ENCODE measurements at regions not wholly inside any gene's neighbourhood (a gene's known extent, or its start where the extent isn't known, plus 50 kb on each side); places are given as distances from the start of the nearest gene placed in this dataset.

DNA sequence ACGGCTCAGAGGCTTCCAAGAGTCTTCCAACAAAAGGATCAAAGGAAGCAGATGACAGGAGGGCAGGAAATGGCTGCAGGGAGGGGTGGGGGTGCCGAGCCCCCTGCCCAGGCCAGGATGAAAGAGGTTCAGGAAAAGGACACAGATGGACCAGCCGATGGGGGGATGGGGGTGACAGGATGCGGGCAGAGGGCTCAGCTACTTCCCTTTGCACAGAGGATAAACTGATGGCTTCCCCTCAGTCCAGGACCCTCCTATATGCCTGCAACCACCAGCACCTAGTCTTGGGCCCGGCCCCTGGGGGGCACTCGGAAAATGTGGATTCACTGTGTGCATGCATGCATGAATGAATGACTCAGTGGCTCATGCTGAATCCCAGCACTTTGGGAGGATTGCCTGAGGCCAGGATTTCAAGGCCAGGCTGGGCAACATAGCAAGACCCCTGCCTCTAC lies 148.2 kb downstream of the C9orf50 start:
- Histone ChIP-seq H3K4me1 (peaks cover 0 to 33% (median 12%) of the 10 kb centered on the region in 6 donors), H3K36me3 (no peaks in the 10 kb centered on the region), H3K9me3 (peaks cover 0 to 11% (median 9%) of the 10 kb centered on the region in 8 donors), H3K27me3 (replicated peaks in 1 of 7) (peaks cover 0 to 10% (median 0%) of the 10 kb centered on the region in 7 donors), H3K4me3 (no peak overlapping the region), H3K27ac (no peak overlapping the region)
- TF ChIP-seq, protein P1, sequence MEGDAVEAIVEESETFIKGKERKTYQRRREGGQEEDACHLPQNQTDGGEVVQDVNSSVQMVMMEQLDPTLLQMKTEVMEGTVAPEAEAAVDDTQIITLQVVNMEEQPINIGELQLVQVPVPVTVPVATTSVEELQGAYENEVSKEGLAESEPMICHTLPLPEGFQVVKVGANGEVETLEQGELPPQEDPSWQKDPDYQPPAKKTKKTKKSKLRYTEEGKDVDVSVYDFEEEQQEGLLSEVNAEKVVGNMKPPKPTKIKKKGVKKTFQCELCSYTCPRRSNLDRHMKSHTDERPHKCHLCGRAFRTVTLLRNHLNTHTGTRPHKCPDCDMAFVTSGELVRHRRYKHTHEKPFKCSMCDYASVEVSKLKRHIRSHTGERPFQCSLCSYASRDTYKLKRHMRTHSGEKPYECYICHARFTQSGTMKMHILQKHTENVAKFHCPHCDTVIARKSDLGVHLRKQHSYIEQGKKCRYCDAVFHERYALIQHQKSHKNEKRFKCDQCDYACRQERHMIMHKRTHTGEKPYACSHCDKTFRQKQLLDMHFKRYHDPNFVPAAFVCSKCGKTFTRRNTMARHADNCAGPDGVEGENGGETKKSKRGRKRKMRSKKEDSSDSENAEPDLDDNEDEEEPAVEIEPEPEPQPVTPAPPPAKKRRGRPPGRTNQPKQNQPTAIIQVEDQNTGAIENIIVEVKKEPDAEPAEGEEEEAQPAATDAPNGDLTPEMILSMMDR (IDR thresholded peaks at IDR 0.05 in 8 of 11, conservative IDR thresholded peaks at IDR 0.05 in 3 of 11), result no peak
- no peak for TF ChIP-seq POLR2A (IDR thresholded peaks at IDR 0.05)
- TF ChIP-seq POLR2AphosphoS5 (IDR thresholded peaks at IDR 0.05), result no peak
- intact Hi-C loops (cut with DNase I; ENCODE audit: low total_unique reads), result no loop called here
- WGBS, 5 donors, result 15 to 35% (median 23%) methylated on average over 4 to 6 of the region's 6 CpGs
- no peak for DNase-seq

DNA sequence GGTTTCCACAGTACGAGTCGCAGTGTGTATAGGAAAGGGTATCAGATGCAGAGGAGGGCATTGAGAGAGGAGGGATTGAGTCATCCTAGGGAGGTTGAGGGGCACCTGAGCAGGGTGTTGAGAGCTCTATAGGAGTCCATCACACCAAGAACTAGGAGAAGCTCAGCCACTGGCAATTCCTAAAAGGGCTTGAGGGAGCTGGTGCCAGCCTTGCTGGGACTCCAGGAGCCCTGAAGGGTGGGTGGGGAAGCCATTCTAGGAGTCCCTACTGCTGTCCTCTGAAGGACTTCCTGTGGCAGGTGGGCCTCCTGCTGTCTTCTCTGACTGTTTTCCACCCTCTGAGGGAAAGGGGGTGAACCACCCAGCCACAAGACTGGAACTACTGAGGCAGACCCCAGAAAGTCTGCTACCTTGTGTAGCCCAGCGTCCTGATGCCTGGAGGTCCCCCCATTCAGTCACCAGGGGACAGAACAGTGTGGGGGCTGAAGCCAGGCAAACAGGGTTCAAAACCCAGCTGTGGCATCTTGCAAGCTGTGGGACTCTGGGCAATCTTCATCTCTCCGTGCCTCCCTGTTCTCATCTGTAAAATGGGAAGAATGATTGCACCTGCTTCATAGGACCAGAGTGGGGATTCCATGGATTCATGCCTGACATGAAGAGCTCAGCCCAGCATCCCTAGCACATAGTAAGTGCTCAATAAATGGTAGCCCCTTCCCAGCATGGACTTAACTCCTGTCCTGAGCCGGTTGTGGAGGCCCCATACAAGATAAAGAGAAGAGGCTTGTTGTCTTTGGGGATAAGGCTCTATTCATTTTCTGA lies 149.5 kb downstream of the C9orf50 start:
- no peak overlapping the region for H3K4me3 ChIP-seq
- DNase-seq, result no peak
- peaks cover 0 to 27% (median 8%) of the 10 kb centered on the region in 6 donors for H3K4me1 ChIP-seq
- H3K9me3 ChIP-seq, result peaks cover 0 to 11% (median 9%) of the 10 kb centered on the region in 8 donors
- no peaks in the 10 kb centered on the region for H3K36me3 ChIP-seq
- H3K27me3 ChIP-seq (replicated peaks in 1 of 7), result peaks cover 0 to 10% (median 0%) of the 10 kb centered on the region in 7 donors
- TF ChIP-seq POLR2A (IDR thresholded peaks at IDR 0.05) (no peak), POLR2AphosphoS5 (IDR thresholded peaks at IDR 0.05) (no peak)
- TF ChIP-seq, protein P1 (IDR thresholded peaks at IDR 0.05 in 8 of 11, conservative IDR thresholded peaks at IDR 0.05 in 3 of 11), result no peak
- 84 to 92% (median 89%) methylated on average over 4 to 5 of the region's 5 CpGs for WGBS, 5 donors
- H3K27ac ChIP-seq, result no peak overlapping the region
- intact Hi-C loops (cut with DNase I; ENCODE audit: low total_unique reads), result no loop called here

DNA sequence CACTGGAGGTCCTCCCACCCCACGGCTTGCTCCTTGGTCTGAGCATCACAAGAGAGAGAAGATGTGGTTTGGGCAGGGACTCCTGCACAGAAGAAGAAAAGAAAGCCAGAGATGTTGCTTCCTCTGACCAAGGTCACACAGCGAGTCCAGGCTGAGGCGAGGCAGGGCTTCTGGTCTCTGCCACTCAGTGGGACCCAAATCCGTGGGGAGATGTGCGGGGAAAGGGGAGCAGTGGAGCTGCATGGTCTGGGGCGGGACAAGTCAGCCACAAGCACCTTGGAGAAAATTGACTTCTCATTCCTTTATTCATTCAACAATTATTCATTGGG lies 150.9 kb downstream of the C9orf50 start:
- no peak overlapping the region for H3K27ac ChIP-seq
- H3K4me3 ChIP-seq, result no peak overlapping the region
- intact Hi-C loops (cut with DNase I; ENCODE audit: low total_unique reads), result no loop called here
- WGBS, 5 donors, result 78 to 83% (median 82%) methylated on average over 5 to 6 of the region's 6 CpGs
- peaks cover 0 to 41% (median 15%) of the 10 kb centered on the region in 6 donors for H3K4me1 ChIP-seq
- peaks cover 0 to 6% (median 5%) of the 10 kb centered on the region in 8 donors for H3K9me3 ChIP-seq
- H3K36me3 ChIP-seq, result no peaks in the 10 kb centered on the region
- peaks cover 0 to 10% (median 0%) of the 10 kb centered on the region in 7 donors for H3K27me3 ChIP-seq (replicated peaks in 1 of 7)
- TF ChIP-seq POLR2AphosphoS5 (IDR thresholded peaks at IDR 0.05), result no peak
- TF ChIP-seq, protein P1 (IDR thresholded peaks at IDR 0.05 in 8 of 11, conservative IDR thresholded peaks at IDR 0.05 in 3 of 11), result no peak
- no peak for TF ChIP-seq POLR2A (IDR thresholded peaks at IDR 0.05)
- no peak for DNase-seq

DNA sequence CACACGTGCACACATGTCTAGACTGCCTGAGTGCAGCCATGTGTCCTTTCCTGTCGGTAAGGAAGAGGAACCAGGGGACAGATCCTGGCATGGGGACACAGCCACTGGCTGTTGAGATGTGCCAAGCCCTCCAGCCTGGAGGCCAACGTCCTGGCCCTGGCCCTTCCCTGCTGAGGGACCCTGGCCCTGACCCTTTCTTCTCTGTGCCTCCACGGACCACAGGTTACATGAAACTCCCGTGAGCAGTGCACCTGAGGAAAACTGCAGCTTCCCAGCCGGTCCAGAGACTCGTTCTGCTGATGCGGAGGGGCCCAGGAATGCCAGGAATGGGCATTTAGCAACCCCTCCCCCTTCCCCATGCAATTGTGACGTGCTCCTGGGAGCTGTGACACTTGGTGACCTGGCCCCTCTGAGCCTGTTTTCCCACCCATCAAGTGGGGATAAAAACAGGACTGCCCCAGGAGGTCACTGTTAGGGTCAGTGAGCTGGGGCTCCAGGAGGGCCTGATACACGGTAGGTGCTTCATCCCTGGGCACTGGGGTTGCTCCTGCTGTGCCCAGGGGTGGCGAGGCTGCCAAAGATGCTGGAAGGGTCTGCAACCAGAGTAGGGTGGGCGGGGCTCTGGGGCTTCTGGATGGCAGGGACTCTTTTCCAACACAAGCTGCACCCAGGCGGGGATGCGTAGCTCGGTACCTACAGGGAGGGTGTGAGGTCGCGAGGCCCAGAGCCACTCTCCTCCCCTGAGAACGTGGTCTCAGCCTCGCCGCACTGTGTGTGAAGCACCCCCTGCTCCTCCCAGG lies 151.5 kb downstream of the C9orf50 start:
- 74 to 86% (median 78%) methylated on average over 13 to 20 of the region's 20 CpGs for WGBS, 5 donors
- H3K4me3 ChIP-seq, result no peak overlapping the region
- DNase-seq, result no peak
- TF ChIP-seq, protein P1 (IDR thresholded peaks at IDR 0.05 in 8 of 11, conservative IDR thresholded peaks at IDR 0.05 in 3 of 11), result no peak
- TF ChIP-seq POLR2A (IDR thresholded peaks at IDR 0.05) (no peak), POLR2AphosphoS5 (IDR thresholded peaks at IDR 0.05) (no peak)
- no peak overlapping the region for H3K27ac ChIP-seq
- no peaks in the 10 kb centered on the region for H3K36me3 ChIP-seq
- peaks cover 0 to 10% (median 0%) of the 10 kb centered on the region in 7 donors for H3K27me3 ChIP-seq (replicated peaks in 1 of 7)
- peaks cover 0 to 46% (median 17%) of the 10 kb centered on the region in 6 donors for H3K4me1 ChIP-seq
- intact Hi-C loops (cut with DNase I; ENCODE audit: low total_unique reads), result no loop called here
- H3K9me3 ChIP-seq, result peaks cover 0 to under 1% (median 0%) of the 10 kb centered on the region in 8 donors
